Osteoblast (primary cell): ENCODE measurements at regions not wholly inside any gene's neighbourhood (a gene's known extent, or its start where the extent isn't known, plus 50 kb on each side); places are given as distances from the start of the nearest gene placed in this dataset.

Experiments used
- DNase-seq: peaks from one replicate; pipeline ENCODE4 v3.0.0; 2011; ENCODE audit warnings: low spot score, mixed read lengths; ENCODE audit not compliant: insufficient read length; ENCODE audit errors: missing footprints
- H2AFZ ChIP-seq: 2 replicates; pipeline ENCODE4 v1.6.0; 2011; ENCODE audit warnings: mild to moderate bottlenecking, low read length
- H3K27ac ChIP-seq: 2 replicates; pipeline ENCODE4 v1.5.1; 2011; ENCODE audit warnings: mild to moderate bottlenecking, low read depth, low read length, moderate library complexity
- H3K27me3 ChIP-seq: 2 replicates; pipeline ENCODE4 v1.6.0; 2012; ENCODE audit warnings: mild to moderate bottlenecking, control low read depth, inconsistent platforms, low read length, moderate library complexity; ENCODE audit not compliant: insufficient read depth
- H3K36me3 ChIP-seq: 2 replicates; pipeline ENCODE4 v1.5.1; 2011; ENCODE audit warnings: mild to moderate bottlenecking, low read length, control low read depth, moderate library complexity; ENCODE audit not compliant: insufficient read depth
- H3K4me1 ChIP-seq: 2 replicates; pipeline ENCODE4 v1.5.1; 2011; ENCODE audit warnings: mild to moderate bottlenecking, low read length, control low read depth, moderate library complexity; ENCODE audit not compliant: insufficient read depth
- H3K4me2 ChIP-seq: 2 replicates; pipeline ENCODE4 v1.6.0; 2011; ENCODE audit warnings: mild to moderate bottlenecking, low read length; ENCODE audit not compliant: insufficient read depth
- H3K4me3 ChIP-seq: fragments of 200-600 bp; sonication (generic); 3 replicates; pipeline ENCODE4 v1.5.1; 2012; ENCODE audit warnings: mild to moderate bottlenecking, low read length, inconsistent platforms; ENCODE audit not compliant: insufficient read depth
- H3K79me2 ChIP-seq: 2 replicates; pipeline ENCODE4 v1.6.0; 2012; ENCODE audit warnings: mild to moderate bottlenecking, low read length, control low read depth, inconsistent platforms; ENCODE audit not compliant: insufficient read depth
- H3K9me3 ChIP-seq: 2 replicates; pipeline ENCODE4 v1.5.1; 2011; ENCODE audit warnings: low read depth, low read length, control low read depth
- H4K20me1 ChIP-seq: 2 replicates; pipeline ENCODE4 v1.6.0; 2012; ENCODE audit warnings: mild to moderate bottlenecking, low read length, control low read depth; ENCODE audit not compliant: insufficient read depth
- CTCF ChIP-seq: IDR thresholded peaks from 2 replicates; pipeline ENCODE4 v1.5.1; 2011; ENCODE audit warnings: mild to moderate bottlenecking, low read depth, low read length, moderate library complexity; ENCODE audit errors: extremely low read depth

- Histone ChIP-seq H3K4me2 (no peak overlapping the region), H4K20me1 (no peaks in the 10 kb centered on the region), H3K4me1 (no peaks in the 10 kb centered on the region), H3K27me3 (peaks cover 3% of the 10 kb centered on the region), H2AFZ (no peak overlapping the region), H3K9me3 (no peaks in the 10 kb centered on the region), H3K79me2 (no peaks in the 10 kb centered on the region), H3K36me3 (no peaks in the 10 kb centered on the region), H3K27ac (no peak overlapping the region), H3K4me3 (no peak overlapping the region)
- peak; percentile 83 for DNase-seq
- TF ChIP-seq CTCF: no peak
Observed at GRCh38 chr3:13217736-13218540, 144.7 kb upstream of the IQSEC1 start.

GRCh38 chr3:13217253-13217652 is 144.0 kb upstream of the IQSEC1 start:
- Histone ChIP-seq H3K9me3 (no peaks in the 10 kb centered on the region), H2AFZ (no peak overlapping the region), H3K79me2 (no peaks in the 10 kb centered on the region), H3K4me3 (no peak overlapping the region), H3K27me3 (peaks cover 3% of the 10 kb centered on the region), H3K27ac (no peak overlapping the region), H3K4me1 (no peaks in the 10 kb centered on the region), H3K36me3 (no peaks in the 10 kb centered on the region), H4K20me1 (no peaks in the 10 kb centered on the region), H3K4me2 (no peak overlapping the region)
- DNase-seq: no peak
- no peak for TF ChIP-seq CTCF

GRCh38 chr3:13215940-13216546 is 142.8 kb upstream of the IQSEC1 start:
- Histone ChIP-seq H3K9me3 (no peaks in the 10 kb centered on the region), H3K4me2 (no peak overlapping the region), H3K27me3 (peaks cover 3% of the 10 kb centered on the region), H3K4me1 (no peaks in the 10 kb centered on the region), H3K4me3 (no peak overlapping the region), H3K79me2 (no peaks in the 10 kb centered on the region), H2AFZ (no peak overlapping the region), H4K20me1 (no peaks in the 10 kb centered on the region), H3K27ac (no peak overlapping the region), H3K36me3 (no peaks in the 10 kb centered on the region)
- no peak for TF ChIP-seq CTCF
- DNase-seq: peak; percentile 92

- H3K27me3 ChIP-seq: no peaks in the 10 kb centered on the region
- no peak for TF ChIP-seq CTCF
- H3K4me2 ChIP-seq: no peak overlapping the region
- DNase-seq: peak; percentile 65
- H4K20me1 ChIP-seq: no peaks in the 10 kb centered on the region
- no peaks in the 10 kb centered on the region for H3K79me2 ChIP-seq
- no peaks in the 10 kb centered on the region for H3K4me1 ChIP-seq
- no peak overlapping the region for H2AFZ ChIP-seq
- no peaks in the 10 kb centered on the region for H3K9me3 ChIP-seq
- no peaks in the 10 kb centered on the region for H3K36me3 ChIP-seq
- no peak overlapping the region for H3K4me3 ChIP-seq
- no peak overlapping the region for H3K27ac ChIP-seq
Observed at GRCh38 chr3:13214847-13215472, 141.7 kb upstream of the IQSEC1 start.
